HK-2 (cell line): ENCODE measurements at regions not wholly inside any gene's neighbourhood (a gene's known extent, or its start where the extent isn't known, plus 50 kb on each side); places are given as distances from the start of the nearest gene placed in this dataset.
"Not testable (repeated sequence)": the region's sequence is repeated elsewhere in the genome, so short reads cannot be mapped to it uniquely, and the experiment has no call there.

Source experiments
- DNase-seq: peaks from one replicate; pipeline ENCODE4 v3.0.0-alpha.2; 2018; ENCODE audit not compliant: unreplicated experiment

DNA sequence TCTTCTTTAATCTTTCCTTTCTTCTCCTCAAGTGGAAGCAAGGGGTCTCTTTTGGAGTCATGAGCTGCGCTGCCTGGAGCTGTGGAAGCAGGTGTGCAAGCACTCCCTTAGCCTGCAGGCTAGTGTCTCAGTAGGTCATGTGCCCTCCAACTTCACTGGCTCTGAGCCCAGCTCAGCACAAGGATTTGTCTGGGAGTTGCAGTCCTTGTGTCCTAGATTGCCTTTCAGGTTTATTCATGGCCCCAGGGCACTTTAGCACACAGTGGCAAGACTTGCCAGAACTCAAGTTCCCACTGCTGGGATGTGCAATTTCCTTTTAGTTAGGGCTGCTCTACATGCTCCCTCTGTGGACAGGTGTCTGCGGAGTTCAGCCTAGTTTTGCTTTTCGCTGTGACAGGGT, 211.7 kb downstream of the LIG4 start:
- DNase-seq, result no peak

GRCh38 chr13:108000998-108001397, 214.3 kb downstream of the LIG4 start:
- DNase-seq, result no peak

DNA sequence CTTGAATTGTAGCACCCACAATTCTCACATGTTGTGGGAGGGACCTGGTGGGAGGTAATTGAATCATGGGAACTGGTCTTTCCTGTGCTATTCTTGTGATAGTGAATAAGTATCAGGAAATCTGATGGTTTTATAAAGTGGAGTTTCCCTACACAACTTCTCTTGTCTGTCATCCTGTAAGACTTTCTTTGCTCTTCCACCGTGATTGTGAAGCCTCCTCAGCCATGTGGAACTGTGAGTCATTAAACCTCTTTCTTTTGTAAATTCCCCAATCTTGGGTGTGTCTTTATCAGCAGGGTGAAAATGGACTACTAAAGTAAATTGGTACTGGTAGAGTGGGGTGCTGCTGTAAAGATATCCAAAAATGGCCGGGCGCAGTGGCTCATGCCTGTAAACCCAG, 215.6 kb downstream of the LIG4 start:
- DNase-seq, result no peak

DNA sequence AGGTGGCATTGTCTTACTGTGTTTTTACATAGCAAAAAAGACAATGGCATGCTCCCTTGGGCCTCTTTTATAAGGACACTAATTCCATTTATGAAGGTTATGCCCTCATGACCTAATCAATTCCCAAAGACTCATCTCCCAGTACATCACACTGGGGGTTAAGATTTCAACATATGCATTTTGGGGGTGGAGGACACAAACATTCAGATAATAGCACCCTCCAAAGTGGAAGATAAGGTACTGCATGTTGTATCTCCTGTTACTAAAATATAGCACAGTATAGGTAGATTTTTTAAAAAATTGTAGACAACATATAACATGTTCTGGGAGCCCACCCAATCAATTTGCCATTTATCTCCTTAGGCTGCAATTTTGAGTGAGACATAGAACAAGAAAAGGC, 221.2 kb downstream of the LIG4 start:
- DNase-seq, result no peak

- no peak for DNase-seq
These were observed 221.9 kb downstream of the LIG4 start for GRCh38 chr13:107993239-107993949.

DNA sequence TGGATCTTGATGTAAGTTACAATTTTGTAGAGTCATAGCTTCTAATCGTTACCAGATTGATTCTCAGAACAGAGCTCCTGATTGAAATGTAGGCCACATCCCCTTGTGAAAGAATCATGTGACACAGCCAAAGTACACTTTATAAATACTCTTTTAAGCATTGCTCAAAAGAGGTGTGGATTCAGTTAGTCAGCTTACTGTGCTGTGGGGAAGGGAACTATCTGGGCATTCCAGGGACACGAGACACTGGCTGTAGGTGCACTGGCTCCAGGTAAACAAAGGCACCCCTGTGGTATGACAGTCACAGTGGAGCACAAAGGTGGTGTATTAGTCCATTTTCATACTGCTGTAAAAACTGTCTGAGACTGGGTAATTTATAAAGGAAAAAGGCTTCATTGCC, 222.8 kb downstream of the LIG4 start:
- no peak for DNase-seq

- DNase-seq, result no peak
These were observed 238.2 kb downstream of the LIG4 start for GRCh38 chr13:107977071-107977574.

DNA sequence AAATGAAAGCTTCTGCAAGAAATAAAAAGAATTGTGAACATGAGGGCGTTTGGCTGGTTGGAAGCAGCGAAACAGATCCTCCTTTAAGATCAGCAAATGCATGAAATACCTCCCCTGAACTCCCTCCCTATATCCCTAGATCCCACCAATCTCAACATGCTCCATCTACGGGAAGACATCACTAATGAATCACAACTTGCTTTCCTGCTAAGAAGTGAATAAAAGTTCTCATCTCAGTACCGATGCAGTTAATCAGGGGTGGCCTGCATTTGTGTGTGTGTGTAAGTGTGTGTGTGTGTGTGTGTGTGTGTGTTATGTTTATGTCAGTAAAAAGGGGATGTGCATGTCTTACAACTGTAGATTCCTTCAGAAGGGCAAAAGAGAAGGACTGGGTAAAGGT, 238.7 kb downstream of the LIG4 start:
- DNase-seq, result no peak

DNA sequence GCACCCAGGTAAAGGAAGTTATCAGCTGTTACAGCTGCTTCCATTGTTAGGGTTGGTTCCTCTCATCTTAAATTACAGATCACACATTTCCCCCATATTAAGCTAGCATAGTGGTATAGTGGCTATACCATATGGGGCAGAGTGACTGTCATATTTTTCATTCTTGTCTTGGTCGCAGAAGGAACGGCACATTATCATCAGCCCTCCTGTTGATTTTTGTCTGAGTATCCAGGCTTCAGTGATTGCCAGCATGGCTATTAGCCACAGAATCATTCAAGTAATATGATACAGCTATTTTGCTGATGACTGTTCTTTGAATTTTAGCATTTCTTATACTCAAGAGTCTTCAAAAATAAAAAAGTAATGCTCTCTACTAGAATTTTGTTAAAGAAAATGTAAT, 240.9 kb downstream of the LIG4 start:
- no peak for DNase-seq

GRCh38 chr13:107969546-107969945, 245.8 kb downstream of the LIG4 start:
- DNase-seq, result no peak

GRCh38 chr13:107968470-107968869, 246.9 kb downstream of the LIG4 start:
- DNase-seq, result no peak

DNA sequence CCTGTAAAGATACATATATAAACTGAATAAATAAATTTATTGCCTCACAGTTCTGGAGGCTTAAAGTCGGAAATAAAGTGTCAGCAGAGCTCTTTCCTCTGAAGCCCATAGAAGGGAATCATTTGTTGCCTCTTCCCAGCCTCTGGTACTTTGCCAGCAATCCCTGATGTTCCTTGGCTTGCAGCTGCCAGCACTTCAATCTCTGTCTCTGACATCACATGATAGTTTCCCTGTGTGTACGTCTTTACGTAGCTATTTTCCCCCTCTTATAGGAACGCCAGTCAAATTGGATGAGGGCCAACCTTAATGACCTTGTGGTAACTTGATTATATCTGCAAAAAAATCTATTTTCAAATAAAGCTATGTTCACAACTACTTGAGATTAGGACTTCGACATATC, 250.9 kb downstream of the LIG4 start:
- DNase-seq, result no peak

GRCh38 chr13:107961849-107962608, 253.3 kb downstream of the LIG4 start:
- no peak for DNase-seq

DNA sequence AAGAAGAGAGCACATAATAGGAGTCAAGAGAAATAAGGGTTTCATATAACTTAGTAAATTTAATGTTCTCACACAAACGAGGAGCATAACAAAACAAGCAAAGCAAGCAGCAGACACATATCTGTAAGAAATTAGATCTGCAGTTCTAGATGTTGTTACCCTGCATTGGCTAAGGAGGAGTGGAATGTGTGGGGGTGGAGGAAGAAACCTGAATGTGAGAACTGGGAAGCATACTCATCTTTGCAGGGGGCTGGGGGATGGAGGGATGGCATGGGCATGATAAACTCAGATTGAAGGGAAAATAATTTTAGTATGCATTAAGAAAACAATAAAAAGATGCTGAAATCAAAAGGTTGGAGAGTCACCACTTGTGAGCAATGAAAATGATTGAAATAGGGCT, 255.0 kb downstream of the LIG4 start:
- no peak for DNase-seq

DNA sequence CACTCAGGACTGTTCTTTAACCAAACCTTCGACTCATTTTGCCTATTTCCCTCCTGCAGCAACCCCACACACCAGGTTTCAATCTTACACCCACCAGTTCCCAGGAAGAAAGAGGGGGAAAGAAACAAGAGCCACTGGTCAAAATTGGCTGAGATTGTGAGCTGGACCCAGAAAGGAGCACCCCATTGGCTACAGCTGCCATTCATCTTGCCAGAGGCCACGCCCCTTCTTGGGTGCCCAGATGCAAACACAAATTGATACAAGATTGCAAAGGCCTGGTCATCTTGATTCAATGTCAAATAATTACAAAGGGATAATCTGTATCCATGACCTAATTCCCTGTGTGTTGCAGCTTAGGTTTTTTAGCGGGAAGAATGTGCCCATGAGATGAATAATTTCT, 258.4 kb downstream of the LIG4 start:
- no peak for DNase-seq

GRCh38 chr13:107942030-107942617, 273.2 kb downstream of the LIG4 start:
- DNase-seq, result no peak

DNA sequence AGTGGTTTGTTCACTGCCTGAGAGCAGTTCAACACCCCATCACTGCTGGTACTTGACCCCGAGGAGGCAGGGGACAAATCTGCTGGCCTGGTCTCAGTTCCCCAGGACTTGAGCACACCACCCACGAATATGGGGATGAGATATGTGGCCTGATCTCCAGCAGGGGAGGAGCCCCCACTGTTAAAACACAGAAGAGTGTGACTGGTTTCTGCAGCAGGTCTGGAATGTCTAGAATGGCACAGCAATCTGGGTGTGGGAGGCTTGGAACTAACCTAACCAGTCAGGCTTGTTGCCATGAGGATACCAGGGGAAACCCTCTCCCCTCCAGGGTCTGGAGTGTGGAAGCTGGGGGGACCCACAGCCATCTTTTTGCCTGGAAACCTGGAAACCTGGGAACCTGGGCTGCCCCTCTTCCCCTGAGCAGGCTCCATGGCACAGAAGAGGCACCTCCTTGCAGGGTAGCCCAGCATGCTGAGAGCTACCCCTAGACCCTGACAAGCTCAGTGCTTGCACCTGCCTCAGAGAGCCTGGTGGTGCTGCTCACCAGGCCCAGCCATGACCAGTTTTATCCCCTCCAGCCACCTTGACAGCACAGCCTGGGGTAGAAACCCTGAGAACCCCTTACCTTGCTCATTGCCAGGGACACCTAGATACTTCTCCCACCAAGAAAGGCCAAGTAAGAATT, 273.8 kb downstream of the LIG4 start:
- no peak for DNase-seq

DNA sequence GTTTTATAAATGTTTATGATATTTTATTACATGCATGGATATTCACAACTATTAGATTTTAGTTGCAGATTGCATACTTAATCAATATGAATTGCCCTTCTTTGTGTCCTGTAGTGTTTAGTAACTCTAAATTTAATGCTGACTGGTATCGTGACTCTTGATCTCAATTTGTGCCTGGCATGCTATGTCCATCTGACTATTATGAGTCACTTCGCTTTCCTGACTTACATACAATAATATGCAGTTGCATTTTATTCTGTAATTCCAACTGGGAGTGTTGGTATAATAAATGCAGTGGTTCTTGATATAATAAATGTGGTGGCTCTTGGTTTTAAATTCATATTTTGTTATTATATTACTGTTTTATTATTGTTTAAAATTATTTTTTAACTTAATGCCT, 277.5 kb downstream of the LIG4 start:
- no peak for DNase-seq

- DNase-seq, result no peak
These were observed 284.3 kb downstream of the LIG4 start for GRCh38 chr13:107931056-107931455.

- no peak for DNase-seq
These were observed 286.6 kb downstream of the LIG4 start for GRCh38 chr13:107928762-107929161.

GRCh38 chr13:107927557-107927956, 287.8 kb downstream of the LIG4 start:
- DNase-seq, result no peak

GRCh38 chr13:107926515-107926914, 288.8 kb downstream of the LIG4 start:
- not testable (repeated sequence) for DNase-seq
